ENCODE measurements at regions not wholly inside any gene's neighbourhood (a gene's known extent, or its start where the extent isn't known, plus 50 kb on each side); places are given as distances from the start of the nearest gene placed in this dataset.

GRCh38 chr4:159607809-159608208 lies 504.9 kb downstream of the RAPGEF2 start:
- no peaks in the 10 kb centered on the region for H3K36me3 ChIP-seq (ENCODE audit: control insufficient read depth, low read depth, low read length)
- H3K27ac ChIP-seq (ENCODE audit: low read length): no peak overlapping the region
- H3K27me3 ChIP-seq (ENCODE audit: control insufficient read depth, insufficient read depth, low read length): no peaks in the 10 kb centered on the region
- H3K4me1 ChIP-seq (ENCODE audit: control insufficient read depth, low read depth, low read length): peaks cover 17% of the 10 kb centered on the region
- H3K9ac ChIP-seq (ENCODE audit: low read length): no peak overlapping the region
- H3K4me3 ChIP-seq (ENCODE audit: low read length): no peak overlapping the region
- H3K9me3 ChIP-seq (ENCODE audit: control insufficient read depth, low read depth, low read length): peaks cover 13% of the 10 kb centered on the region

GRCh38 chr4:159608436-159608835 lies 505.6 kb downstream of the RAPGEF2 start:
- Histone ChIP-seq H3K27ac (ENCODE audit: low read length) (no peak overlapping the region), H3K36me3 (ENCODE audit: control insufficient read depth, low read depth, low read length) (no peaks in the 10 kb centered on the region), H3K9ac (ENCODE audit: low read length) (no peak overlapping the region), H3K9me3 (ENCODE audit: control insufficient read depth, low read depth, low read length) (peaks cover 13% of the 10 kb centered on the region), H3K4me1 (ENCODE audit: control insufficient read depth, low read depth, low read length) (peaks cover 17% of the 10 kb centered on the region), H3K4me3 (ENCODE audit: low read length) (peak overlapping the region; percentile 15), H3K27me3 (ENCODE audit: control insufficient read depth, insufficient read depth, low read length) (no peaks in the 10 kb centered on the region)

GRCh38 chr4:159632031-159632430 lies 529.2 kb downstream of the RAPGEF2 start:
- H3K4me3 ChIP-seq (ENCODE audit: low read length): no peak overlapping the region
- no peak overlapping the region for H3K27ac ChIP-seq (ENCODE audit: low read length)
- no peaks in the 10 kb centered on the region for H3K9me3 ChIP-seq (ENCODE audit: control insufficient read depth, low read depth, low read length)
- H3K4me1 ChIP-seq (ENCODE audit: control insufficient read depth, low read depth, low read length): no peaks in the 10 kb centered on the region
- no peaks in the 10 kb centered on the region for H3K27me3 ChIP-seq (ENCODE audit: control insufficient read depth, insufficient read depth, low read length)
- H3K36me3 ChIP-seq (ENCODE audit: control insufficient read depth, low read depth, low read length): no peaks in the 10 kb centered on the region
- no peak overlapping the region for H3K9ac ChIP-seq (ENCODE audit: low read length)

- no peaks in the 10 kb centered on the region for H3K9me3 ChIP-seq (ENCODE audit: control insufficient read depth, low read depth, low read length)
These were observed 536.9 kb downstream of the RAPGEF2 start for GRCh38 chr4:159639671-159640323.

GRCh38 chr4:159649237-159649636 lies 546.4 kb downstream of the RAPGEF2 start:
- Histone ChIP-seq H3K27me3 (ENCODE audit: control insufficient read depth, insufficient read depth, low read length) (no peaks in the 10 kb centered on the region), H3K4me3 (ENCODE audit: low read length) (no peak overlapping the region), H3K9ac (ENCODE audit: low read length) (no peak overlapping the region), H3K4me1 (ENCODE audit: control insufficient read depth, low read depth, low read length) (no peaks in the 10 kb centered on the region), H3K36me3 (ENCODE audit: control insufficient read depth, low read depth, low read length) (no peaks in the 10 kb centered on the region), H3K9me3 (ENCODE audit: control insufficient read depth, low read depth, low read length) (no peaks in the 10 kb centered on the region), H3K27ac (ENCODE audit: low read length) (no peak overlapping the region)

More at GRCh38 chr4:159639671-159640323, 536.9 kb downstream of the RAPGEF2 start:
- Histone ChIP-seq H3K27me3 (ENCODE audit: control insufficient read depth, insufficient read depth, low read length) (no peaks in the 10 kb centered on the region), H3K36me3 (ENCODE audit: control insufficient read depth, low read depth, low read length) (no peaks in the 10 kb centered on the region), H3K27ac (ENCODE audit: low read length) (no peak overlapping the region), H3K4me3 (ENCODE audit: low read length) (no peak overlapping the region), H3K9ac (ENCODE audit: low read length) (no peak overlapping the region), H3K4me1 (ENCODE audit: control insufficient read depth, low read depth, low read length) (no peaks in the 10 kb centered on the region)

- no peak overlapping the region for H3K4me3 ChIP-seq (ENCODE audit: low read length)
- H3K27ac ChIP-seq (ENCODE audit: low read length): no peak overlapping the region
- H3K4me1 ChIP-seq (ENCODE audit: control insufficient read depth, low read depth, low read length): no peaks in the 10 kb centered on the region
- H3K9ac ChIP-seq (ENCODE audit: low read length): no peak overlapping the region
- no peaks in the 10 kb centered on the region for H3K36me3 ChIP-seq (ENCODE audit: control insufficient read depth, low read depth, low read length)
- no peaks in the 10 kb centered on the region for H3K9me3 ChIP-seq (ENCODE audit: control insufficient read depth, low read depth, low read length)
- H3K27me3 ChIP-seq (ENCODE audit: control insufficient read depth, insufficient read depth, low read length): no peaks in the 10 kb centered on the region
These were observed 550.0 kb downstream of the RAPGEF2 start for GRCh38 chr4:159652871-159653270.

GRCh38 chr4:159655547-159655946 lies 552.7 kb downstream of the RAPGEF2 start:
- H3K27ac ChIP-seq (ENCODE audit: low read length): no peak overlapping the region
- H3K36me3 ChIP-seq (ENCODE audit: control insufficient read depth, low read depth, low read length): no peaks in the 10 kb centered on the region
- no peaks in the 10 kb centered on the region for H3K27me3 ChIP-seq (ENCODE audit: control insufficient read depth, insufficient read depth, low read length)
- H3K9ac ChIP-seq (ENCODE audit: low read length): no peak overlapping the region
- H3K4me3 ChIP-seq (ENCODE audit: low read length): no peak overlapping the region
- H3K9me3 ChIP-seq (ENCODE audit: control insufficient read depth, low read depth, low read length): no peaks in the 10 kb centered on the region
- no peaks in the 10 kb centered on the region for H3K4me1 ChIP-seq (ENCODE audit: control insufficient read depth, low read depth, low read length)

GRCh38 chr4:159669094-159669493 lies 566.2 kb downstream of the RAPGEF2 start:
- Histone ChIP-seq H3K27ac (ENCODE audit: low read length) (no peak overlapping the region), H3K27me3 (ENCODE audit: control insufficient read depth, insufficient read depth, low read length) (no peaks in the 10 kb centered on the region), H3K9ac (ENCODE audit: low read length) (no peak overlapping the region), H3K36me3 (ENCODE audit: control insufficient read depth, low read depth, low read length) (no peaks in the 10 kb centered on the region), H3K4me1 (ENCODE audit: control insufficient read depth, low read depth, low read length) (no peaks in the 10 kb centered on the region), H3K9me3 (ENCODE audit: control insufficient read depth, low read depth, low read length) (no peaks in the 10 kb centered on the region), H3K4me3 (ENCODE audit: low read length) (no peak overlapping the region)

- no peaks in the 10 kb centered on the region for H3K9me3 ChIP-seq (ENCODE audit: control insufficient read depth, low read depth, low read length)
- no peak overlapping the region for H3K27ac ChIP-seq (ENCODE audit: low read length)
- H3K36me3 ChIP-seq (ENCODE audit: control insufficient read depth, low read depth, low read length): no peaks in the 10 kb centered on the region
- no peaks in the 10 kb centered on the region for H3K27me3 ChIP-seq (ENCODE audit: control insufficient read depth, insufficient read depth, low read length)
- H3K4me1 ChIP-seq (ENCODE audit: control insufficient read depth, low read depth, low read length): no peaks in the 10 kb centered on the region
- H3K4me3 ChIP-seq (ENCODE audit: low read length): no peak overlapping the region
- H3K9ac ChIP-seq (ENCODE audit: low read length): no peak overlapping the region
These were observed 570.3 kb downstream of the RAPGEF2 start for GRCh38 chr4:159673221-159673620.

- Histone ChIP-seq H3K9ac (ENCODE audit: low read length) (no peak overlapping the region), H3K27me3 (ENCODE audit: control insufficient read depth, insufficient read depth, low read length) (no peaks in the 10 kb centered on the region), H3K27ac (ENCODE audit: low read length) (no peak overlapping the region), H3K4me1 (ENCODE audit: control insufficient read depth, low read depth, low read length) (no peaks in the 10 kb centered on the region), H3K9me3 (ENCODE audit: control insufficient read depth, low read depth, low read length) (no peaks in the 10 kb centered on the region), H3K36me3 (ENCODE audit: control insufficient read depth, low read depth, low read length) (no peaks in the 10 kb centered on the region), H3K4me3 (ENCODE audit: low read length) (no peak overlapping the region)
These were observed 571.4 kb downstream of the RAPGEF2 start for GRCh38 chr4:159674241-159674640.

- Histone ChIP-seq H3K4me3 (ENCODE audit: low read length) (no peak overlapping the region), H3K4me1 (ENCODE audit: control insufficient read depth, low read depth, low read length) (no peaks in the 10 kb centered on the region), H3K36me3 (ENCODE audit: control insufficient read depth, low read depth, low read length) (no peaks in the 10 kb centered on the region), H3K9ac (ENCODE audit: low read length) (no peak overlapping the region), H3K27me3 (ENCODE audit: control insufficient read depth, insufficient read depth, low read length) (no peaks in the 10 kb centered on the region), H3K9me3 (ENCODE audit: control insufficient read depth, low read depth, low read length) (no peaks in the 10 kb centered on the region), H3K27ac (ENCODE audit: low read length) (no peak overlapping the region)
These were observed 574.6 kb downstream of the RAPGEF2 start for GRCh38 chr4:159677521-159677920.

- no peak overlapping the region for H3K4me3 ChIP-seq (ENCODE audit: low read length)
- H3K4me1 ChIP-seq (ENCODE audit: control insufficient read depth, low read depth, low read length): peaks cover 13% of the 10 kb centered on the region
- H3K27ac ChIP-seq (ENCODE audit: low read length): no peak overlapping the region
- no peaks in the 10 kb centered on the region for H3K36me3 ChIP-seq (ENCODE audit: control insufficient read depth, low read depth, low read length)
- H3K9me3 ChIP-seq (ENCODE audit: control insufficient read depth, low read depth, low read length): no peaks in the 10 kb centered on the region
- H3K27me3 ChIP-seq (ENCODE audit: control insufficient read depth, insufficient read depth, low read length): no peaks in the 10 kb centered on the region
- H3K9ac ChIP-seq (ENCODE audit: low read length): no peak overlapping the region
These were observed 580.1 kb downstream of the RAPGEF2 start for GRCh38 chr4:159682996-159683395.

Data from iPS-18a (cell line).